GM21619 (cell line): ENCODE measurements at regions not wholly inside any gene's neighbourhood (a gene's known extent, or its start where the extent isn't known, plus 50 kb on each side); places are given as distances from the start of the nearest gene placed in this dataset.

Source experiments
- ATAC-seq: cut with Tn5 transposase; IDR thresholded peaks from one replicate; pipeline ENCODE4 v1.9.1; 2021; ENCODE audit not compliant: unreplicated experiment

DNA sequence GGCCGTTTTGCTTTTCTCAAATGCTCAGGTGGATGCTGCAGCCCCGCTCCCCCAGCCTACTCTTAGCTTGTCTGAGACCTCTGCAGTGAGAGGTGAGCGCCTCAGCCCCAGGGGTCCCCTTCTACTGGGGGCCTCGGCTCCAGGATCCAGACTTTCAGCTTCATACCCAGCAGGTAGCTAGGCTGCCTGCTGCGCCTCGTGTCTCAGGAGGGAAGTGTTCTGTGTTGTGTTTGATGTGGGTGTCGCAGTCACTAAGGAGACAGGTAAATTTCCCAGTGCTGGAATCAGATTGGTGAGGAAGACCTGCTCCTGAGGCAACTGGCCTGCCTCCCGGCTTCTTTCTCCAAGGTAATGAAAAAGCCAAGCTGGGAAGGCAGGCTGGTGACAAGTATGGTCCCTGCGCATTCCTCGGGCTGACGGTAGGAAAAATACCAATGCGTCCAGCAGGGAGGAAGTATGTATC, 604.0 kb upstream of the SALL1 start:
- no peak for ATAC-seq

DNA sequence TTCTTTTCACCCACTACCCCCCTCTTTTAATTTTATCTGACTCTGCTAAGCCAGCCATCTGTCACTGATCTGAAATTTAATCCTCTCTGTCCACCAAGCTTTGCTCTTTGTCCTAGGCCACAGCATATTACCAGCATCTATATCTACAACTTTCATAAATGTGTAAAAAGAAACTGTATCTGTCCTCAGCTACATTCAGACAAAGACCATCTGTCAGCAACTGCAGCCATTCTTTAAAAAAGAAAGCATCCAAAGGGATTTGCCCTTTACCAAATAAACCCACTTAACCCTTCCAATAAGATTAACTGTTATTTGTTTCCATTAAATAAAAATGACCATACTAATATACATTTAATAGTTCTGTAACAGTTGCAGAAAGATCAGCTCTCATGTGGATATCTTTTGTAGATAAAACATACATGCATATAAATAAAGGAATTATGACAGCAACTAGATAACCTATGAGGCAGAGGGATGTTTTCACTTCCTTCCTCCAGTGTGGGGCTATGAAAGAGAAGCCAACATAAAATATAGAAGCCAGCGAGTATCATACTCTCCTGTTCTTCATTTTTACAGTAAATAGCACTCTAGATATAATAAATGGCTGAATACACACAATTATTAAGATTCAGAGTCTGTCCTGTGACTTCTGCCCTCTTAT, 602.5 kb upstream of the SALL1 start:
- no peak for ATAC-seq

DNA sequence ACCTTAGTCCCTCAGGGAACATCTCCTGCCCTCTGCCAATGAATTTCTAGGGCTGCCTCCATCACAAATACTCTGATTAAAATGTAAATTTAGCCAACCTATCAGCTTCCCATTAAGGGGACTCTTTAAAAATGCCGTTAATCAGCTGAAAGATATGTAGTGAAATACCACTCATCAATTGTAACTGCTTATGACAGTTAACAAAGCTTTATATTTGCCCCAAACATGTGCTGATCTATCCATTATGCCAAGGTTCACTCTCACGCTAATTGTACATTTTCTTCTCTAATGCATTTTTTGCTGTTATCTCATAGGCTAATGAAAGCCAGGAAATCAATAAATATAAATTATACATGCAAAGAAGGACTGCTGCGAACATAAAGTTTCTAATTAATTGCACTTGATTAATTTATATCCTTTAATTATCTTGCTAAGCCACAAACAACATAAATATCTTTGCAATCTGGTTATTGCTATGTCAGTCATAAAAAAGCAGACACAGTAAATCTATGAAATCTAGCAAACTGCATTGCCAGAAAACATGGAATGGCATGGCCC, 601.4 kb upstream of the SALL1 start:
- no peak for ATAC-seq

DNA sequence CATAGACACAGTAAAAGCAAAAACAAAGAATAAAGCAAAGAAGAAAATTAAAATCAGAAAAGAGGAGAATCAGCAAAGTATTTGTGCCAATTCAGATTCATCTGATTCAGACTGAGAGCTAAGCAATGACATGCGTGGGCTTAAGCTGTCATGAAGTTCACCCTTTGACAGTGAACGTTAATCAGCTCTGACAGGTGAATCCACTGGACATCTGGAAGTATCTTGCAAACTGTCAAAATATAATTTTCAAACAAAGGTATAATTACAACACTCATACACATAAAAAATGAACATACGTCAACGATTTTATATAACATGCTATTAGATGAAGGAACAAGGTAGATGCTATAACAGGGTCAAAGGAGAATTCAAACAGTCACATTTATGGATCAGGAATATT, 596.3 kb upstream of the SALL1 start:
- ATAC-seq: no peak

DNA sequence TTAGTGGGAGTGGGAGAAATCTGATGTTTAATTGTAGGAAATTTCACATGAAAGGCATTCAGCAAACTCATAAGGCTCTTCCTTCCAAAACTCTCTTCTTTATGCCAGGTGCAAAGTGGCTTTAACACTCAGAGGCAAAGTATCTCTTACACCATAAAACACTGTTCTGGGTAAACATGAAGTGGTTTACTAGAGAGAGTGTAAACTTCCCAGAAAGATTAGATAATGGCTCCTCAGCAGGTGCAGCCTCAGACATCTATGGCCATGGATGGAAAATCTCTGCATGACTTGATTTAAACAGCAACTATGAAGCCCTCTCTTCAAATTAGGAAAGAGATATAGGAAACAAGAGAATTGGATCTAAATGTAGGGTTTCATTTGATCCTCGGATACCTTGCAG, 583.1 kb upstream of the SALL1 start:
- no peak for ATAC-seq

DNA sequence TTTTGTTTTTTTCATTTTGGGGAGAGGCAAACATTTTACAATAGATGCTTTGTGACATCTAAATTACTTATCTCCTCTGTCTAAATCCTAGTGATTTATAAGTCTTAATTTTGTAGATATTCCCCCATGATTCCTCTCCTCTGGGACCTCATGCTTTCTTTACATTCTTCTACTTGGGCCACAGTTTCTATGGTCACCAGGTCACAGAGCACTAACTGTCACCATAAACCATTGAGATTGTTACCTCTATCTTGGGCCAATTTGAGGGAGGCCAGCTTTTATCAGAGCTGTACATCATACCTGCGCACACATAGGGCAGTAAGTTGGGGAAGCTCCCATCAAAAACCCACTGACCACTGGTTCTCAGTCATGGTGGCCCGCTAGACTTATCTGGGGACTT, 582.1 kb upstream of the SALL1 start:
- ATAC-seq: no peak

DNA sequence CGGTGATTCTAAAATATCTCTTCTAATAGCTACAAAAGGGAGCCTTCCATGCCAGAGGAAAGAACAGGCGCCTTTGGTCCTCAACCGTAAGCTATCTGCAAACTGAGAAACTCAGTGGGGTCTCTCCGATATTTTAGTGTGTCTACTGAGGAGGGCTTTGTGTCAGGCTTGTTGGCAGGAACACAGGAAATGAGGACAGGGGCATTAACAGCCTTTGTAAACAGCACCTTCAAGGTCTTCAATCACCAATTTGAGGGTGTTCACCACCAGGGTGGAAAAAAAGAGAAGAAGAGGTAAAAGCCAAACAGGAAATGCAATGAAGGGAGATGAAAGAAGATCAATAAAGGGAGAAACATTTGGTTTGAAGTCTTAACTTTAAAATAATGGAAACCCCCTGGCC, 580.1 kb upstream of the SALL1 start:
- ATAC-seq: no peak

DNA sequence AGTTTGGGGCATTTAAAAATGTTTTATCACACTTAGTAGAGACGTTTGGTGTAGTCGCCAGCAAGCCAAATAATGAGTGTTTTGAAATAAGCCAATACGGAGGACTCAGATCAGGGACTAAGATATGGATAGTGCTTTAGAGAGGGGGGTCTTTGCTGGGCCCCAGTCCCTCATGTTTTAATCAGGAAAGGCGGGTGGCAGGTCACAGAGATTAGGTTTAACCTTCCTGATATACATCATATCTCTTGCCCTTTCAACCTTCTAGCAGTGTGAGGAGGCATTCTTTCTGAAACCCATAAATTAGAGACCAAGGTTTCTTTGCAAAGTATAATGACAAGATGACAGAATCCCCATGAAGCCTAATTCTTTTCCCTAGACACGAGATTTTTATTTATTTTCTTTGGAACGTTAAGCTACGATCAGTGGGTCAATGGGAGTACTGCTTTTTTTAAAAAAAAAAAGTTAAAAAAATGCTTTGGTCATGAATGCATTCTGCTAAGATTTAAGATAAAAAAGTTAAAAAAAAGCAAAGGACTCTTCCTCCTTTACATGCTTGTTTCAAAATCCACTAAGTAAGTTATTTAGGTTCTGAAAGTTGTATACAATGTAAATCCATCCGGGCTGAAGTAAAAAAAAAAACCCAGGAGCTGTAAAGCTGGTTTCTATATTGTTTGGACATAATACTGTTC, 572.1 kb upstream of the SALL1 start:
- no peak for ATAC-seq

DNA sequence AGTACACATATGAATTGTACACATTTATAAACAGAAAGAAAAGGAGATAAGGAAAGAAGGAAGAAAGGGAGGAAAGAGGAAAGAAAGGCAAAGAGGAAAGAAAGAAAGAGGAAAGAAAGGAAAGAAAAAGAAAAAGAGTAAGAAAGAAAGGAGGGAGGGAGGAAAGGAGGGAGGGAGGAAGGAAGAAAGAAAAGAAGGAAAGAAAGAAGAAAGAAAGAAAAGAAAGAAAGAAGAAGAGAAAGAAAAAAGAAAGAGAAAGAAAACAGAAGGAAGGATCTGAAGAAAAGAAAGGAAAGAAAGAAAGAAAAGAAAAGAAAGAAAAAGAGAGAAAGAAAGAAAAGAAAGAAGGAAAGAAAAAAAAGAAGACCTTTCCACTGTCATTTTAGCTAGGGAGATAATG, 571.4 kb upstream of the SALL1 start:
- no peak for ATAC-seq

DNA sequence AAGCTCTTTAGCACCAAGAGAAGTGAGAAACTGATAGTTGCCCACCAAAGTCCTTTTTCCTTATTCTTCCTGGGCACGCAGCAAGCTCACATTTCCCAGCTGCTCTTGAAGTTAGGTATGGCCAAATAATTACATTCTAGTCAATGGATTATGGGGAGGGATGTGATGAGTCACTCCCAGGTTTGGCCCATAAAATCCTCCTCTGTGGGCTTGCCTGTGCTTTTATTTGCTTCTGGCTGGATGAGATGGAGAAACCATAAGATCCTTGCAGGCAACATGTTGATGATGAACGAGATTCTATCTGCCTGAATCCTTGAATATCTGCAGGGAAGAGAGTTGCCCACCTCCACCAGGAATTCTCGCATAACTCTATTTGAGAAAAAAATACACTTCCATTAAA, 568.3 kb upstream of the SALL1 start:
- ATAC-seq: no peak

DNA sequence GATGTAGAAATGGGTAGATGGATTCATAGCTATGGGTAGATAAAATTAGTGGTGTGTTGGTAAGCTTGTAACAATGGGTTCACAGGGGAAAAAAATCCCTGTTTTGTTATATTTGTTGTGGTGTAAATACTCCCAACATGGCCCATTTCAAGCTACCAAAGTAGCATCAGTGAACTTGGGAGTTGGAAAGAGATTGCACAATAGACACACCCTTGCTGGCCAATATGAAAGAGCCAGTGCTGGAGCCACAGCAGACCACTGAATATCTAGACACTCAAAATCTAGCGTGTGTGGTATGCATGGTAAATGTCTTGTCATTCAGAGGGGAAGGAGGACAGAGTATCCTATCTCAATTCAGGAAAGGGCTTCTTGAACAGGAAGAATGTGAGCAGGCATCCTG, 565.1 kb upstream of the SALL1 start:
- ATAC-seq: no peak

DNA sequence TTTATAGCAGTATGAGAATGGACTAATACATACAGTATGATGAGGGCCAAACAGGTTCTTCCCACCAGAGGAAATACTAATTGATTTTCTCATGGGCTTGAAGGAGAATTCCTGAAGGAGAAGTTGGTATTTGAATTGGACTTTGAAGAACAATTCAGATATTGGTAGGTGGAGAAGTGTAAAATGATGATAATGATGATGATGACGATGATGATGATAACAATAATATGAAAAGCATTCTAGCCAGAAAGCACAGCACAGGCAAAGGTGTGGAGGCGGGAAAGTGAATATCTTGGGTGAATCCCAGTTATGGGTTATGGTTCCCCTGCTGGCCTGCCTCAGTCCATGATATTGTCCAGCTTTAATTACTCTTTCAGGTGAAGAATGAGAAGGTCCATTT, 562.4 kb upstream of the SALL1 start:
- ATAC-seq: no peak

DNA sequence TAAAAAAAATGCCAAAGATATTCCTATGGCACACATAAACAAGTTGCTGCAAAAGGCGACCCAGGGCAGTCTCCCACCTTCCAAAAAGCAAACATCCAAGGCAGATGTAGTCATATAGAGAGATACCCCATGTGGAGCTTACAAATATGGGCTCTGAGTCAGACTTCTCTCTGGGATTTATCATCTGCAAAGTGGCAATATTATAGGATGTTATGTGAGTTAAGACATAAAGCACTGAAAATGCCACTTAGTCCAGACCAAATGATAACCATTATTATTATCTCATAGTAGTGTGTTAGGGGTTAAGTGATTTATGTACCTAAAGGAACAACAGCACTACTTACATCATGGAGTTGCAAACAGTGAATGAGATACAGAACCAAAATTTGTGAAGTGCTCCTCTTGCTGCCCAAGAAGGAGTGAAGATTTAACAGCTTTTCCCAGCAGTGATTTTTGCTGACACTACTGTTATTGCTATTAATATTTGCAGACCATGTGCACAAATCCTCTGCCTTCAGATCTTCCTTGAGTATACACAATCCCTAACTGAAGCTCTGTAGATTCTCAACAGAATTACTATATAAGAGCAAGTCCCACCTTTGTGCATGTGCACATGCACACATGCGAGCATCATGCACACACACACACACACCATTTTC, 560.0 kb upstream of the SALL1 start:
- no peak for ATAC-seq

DNA sequence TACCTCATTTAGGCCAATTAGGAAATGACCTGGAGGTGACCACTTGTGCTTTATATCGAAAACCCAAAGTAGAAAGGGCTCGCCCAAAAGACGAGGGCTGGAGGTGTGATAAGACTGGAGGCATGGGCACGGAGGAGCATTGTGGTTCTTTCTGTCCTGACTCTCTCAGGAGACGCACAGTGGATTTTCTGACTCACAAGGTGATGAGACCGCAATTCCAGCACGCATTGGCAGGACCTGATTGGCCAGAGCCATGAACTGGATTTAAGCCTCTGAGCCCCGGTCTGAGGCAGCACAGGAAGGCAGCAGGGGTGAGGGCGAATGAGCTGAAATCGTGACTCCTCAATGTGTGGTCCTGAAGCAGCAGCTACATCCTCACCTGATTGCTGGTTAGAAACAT, 559.1 kb upstream of the SALL1 start:
- ATAC-seq: no peak

DNA sequence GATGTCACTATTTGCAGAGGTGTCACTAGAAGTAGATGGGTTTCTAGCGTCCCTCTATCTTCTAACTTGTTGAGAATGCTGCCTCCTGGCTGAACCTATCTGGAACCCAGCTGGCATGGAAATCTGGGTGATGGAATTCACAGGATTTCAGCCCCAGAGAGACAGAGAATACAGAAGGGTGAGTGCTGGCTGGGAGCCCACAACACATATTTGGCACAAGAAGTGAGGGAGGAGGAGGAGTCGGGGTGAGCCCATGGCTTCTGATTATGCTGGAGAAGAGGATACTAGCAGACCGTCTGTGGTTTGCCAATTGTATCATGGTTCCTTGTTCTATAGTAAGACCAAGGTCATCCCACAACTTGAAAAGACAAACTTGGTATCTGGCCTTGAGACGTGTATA, 557.8 kb upstream of the SALL1 start:
- ATAC-seq: no peak

DNA sequence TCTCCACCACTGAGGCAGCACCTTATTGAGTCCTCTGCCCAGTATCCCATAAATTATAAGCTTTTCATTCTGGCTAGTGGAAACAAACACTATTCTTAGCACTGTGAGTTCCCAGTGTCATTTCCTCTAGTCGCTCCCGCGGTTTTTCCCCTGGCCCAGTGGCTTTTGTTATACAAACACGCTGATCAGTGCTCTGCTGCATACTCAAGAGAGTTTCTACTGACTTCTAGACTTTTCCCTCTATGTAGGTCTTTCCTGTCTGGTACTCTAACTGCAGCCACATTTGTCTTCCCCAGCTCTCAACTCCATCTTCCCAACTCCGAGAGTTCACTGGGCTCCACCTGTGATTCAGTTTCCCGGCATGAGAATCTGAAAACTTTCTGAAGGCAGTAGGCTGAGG, 556.6 kb upstream of the SALL1 start:
- no peak for ATAC-seq

DNA sequence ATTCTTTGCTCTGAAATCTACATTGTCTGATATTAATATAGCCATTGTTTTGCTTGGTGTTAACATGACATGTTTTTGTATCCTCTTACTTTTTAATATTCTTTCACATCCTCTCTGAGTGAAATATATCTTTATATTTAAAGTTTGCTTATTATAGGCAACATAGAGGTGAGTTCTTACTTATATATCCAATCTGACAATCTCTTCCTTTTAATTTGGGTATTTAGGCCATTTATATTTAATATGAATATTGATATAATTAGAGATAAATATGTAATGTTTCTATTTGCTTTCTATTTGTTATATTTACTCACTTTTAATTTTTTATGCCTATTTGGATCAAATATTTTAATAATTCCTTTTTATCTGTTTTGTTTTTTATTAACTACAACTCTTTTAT, 554.1 kb upstream of the SALL1 start:
- no peak for ATAC-seq

DNA sequence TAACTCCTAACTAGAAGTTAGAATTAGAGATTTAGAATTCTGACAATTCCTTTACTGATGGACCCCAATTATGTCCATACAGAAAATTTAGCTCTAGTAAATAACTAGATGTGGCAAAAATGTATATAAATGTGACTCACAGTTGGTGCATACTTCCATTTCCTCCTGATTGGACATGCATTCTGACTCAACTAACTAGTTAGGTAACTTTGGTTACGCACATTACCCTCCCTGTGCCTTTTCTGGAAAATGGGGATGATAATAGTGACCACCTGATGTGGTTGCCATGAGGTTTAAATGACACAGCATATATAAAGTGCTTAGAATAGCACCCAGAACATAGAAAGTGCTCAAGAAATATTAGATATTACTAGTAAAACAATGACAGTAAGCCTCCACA, 550.0 kb upstream of the SALL1 start:
- no peak for ATAC-seq

DNA sequence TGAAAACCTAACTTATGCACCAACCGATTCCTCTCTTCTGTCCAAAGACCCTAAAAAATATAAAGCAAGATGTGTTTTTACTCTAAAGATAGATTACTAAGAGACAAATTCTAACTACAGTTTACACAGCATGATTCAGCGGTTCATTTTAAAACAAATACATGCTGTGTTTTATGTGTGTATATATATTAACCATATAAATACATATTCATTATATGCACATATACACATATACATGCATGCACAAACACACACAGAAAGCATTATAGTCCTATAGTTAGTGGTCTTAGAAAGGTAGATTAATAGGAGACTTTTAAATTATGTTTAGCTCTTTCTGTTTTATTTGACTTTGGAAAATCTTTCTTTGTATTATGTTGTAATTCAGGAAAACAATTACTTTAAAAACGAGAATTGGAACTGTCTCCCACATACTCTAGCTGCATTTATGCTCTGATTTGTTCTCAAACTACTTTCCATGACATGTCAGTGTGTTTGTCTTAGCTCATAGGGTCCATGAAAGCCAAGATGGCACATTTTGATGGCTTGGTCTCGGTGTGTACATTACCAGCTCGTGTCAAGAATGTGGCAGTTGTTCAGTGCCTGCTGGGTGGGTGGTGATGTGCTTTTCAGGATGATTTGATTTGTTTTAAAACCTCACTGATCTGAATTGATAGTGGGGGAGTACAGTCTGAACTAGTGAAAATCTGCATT, 548.8 kb upstream of the SALL1 start:
- no peak for ATAC-seq

DNA sequence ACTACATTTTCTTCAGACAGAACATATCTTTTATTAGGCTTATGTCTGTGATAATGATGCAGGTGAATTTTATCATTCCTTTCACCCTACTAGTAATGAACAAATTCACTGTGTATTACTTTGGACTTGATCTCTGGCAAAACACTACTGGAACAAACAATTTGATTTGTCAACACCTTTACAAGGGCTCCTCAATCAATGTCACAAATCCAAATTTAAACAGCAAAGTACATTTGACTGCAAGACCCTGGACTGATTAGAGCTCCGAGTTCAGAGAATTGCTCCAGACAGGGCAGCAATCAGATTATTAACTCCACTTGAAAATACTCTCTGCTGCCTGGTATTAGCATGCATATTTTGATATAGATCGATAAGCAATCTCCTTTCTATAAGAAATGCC, 547.6 kb upstream of the SALL1 start:
- ATAC-seq: no peak

DNA sequence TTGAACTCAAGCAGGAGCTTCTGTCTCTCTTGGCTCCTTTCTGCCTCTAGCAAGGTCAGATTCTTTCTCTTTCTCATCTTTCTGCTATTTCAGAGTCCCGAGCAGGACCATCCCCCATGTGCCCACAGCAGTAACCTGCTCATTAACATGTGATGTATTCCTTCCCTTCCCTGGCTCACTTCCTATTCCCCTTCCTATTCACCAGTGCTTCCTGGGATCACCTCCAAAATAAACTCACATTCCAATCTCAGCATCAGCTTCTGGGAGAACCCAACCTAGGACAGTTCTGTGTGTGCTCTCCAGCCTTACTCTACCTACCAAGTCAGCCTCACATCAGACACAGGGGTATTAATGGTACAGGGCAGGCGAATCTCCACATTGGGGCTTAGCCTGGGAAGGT, 546.4 kb upstream of the SALL1 start:
- ATAC-seq: no peak

DNA sequence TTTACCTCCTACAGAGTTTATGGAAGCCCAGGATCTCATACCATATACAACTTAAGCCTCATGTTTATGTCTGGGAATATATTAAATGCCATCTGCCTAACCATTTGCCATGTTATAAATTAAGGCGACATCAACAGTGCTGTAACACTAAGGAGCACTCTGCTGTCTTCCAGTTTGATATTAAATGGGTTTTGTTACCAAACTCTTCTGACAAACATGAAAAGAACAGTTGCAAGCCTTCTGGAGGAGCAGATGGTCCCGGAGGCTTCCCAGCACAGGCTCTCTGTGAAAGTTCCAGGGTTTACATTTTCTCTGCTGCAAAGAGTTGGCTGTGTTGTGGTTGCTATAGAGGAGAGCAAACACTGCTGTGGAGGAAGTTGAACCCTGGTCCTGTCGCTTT, 545.3 kb upstream of the SALL1 start:
- ATAC-seq: no peak
